ENCODE measurements at regions not wholly inside any gene's neighbourhood (a gene's known extent, or its start where the extent isn't known, plus 50 kb on each side); places are given as distances from the start of the nearest gene placed in this dataset.
"Not testable (repeated sequence)": the region's sequence is repeated elsewhere in the genome, so short reads cannot be mapped to it uniquely, and the experiment has no call there.

GRCh38 chr7:9082203-9082602 lies 648.8 kb downstream of the NXPH1 start:
- no peak for DNase-seq

GRCh38 chr7:9083837-9084236 lies 650.4 kb downstream of the NXPH1 start:
- DNase-seq, result no peak

GRCh38 chr7:9091282-9091681 lies 657.9 kb downstream of the NXPH1 start:
- no peak for DNase-seq

GRCh38 chr7:9097565-9098060 lies 664.2 kb downstream of the NXPH1 start:
- no peak for DNase-seq

- DNase-seq, result no peak
Measured at GRCh38 chr7:9100289-9100688, 666.9 kb downstream of the NXPH1 start.

- no peak for DNase-seq
Measured at GRCh38 chr7:9102846-9103245, 669.4 kb downstream of the NXPH1 start.

- no peak for DNase-seq
Measured at GRCh38 chr7:9106747-9107146, 673.3 kb downstream of the NXPH1 start.

- no peak for DNase-seq
Measured at GRCh38 chr7:9120331-9120730, 686.9 kb downstream of the NXPH1 start.

- no peak for DNase-seq
Measured at GRCh38 chr7:9124320-9124719, 690.9 kb downstream of the NXPH1 start.

GRCh38 chr7:9125246-9125645 lies 691.8 kb downstream of the NXPH1 start:
- no peak for DNase-seq

- DNase-seq, result no peak
Measured at GRCh38 chr7:9127901-9128300, 694.5 kb downstream of the NXPH1 start.

GRCh38 chr7:9148687-9149086 lies 715.3 kb downstream of the NXPH1 start:
- no peak for DNase-seq

GRCh38 chr7:9149499-9150082 lies 716.2 kb downstream of the NXPH1 start:
- no peak for DNase-seq

- DNase-seq, result not testable (repeated sequence)
Measured at GRCh38 chr7:9163691-9164090, 730.3 kb downstream of the NXPH1 start.

- no peak for DNase-seq
Measured at GRCh38 chr7:9175871-9176270, 742.5 kb downstream of the NXPH1 start.

GRCh38 chr7:9181356-9181755 lies 747.9 kb downstream of the NXPH1 start:
- DNase-seq, result no peak

- DNase-seq, result no peak
Measured at GRCh38 chr7:9186730-9187129, 753.3 kb downstream of the NXPH1 start.

GRCh38 chr7:9189703-9190102 lies 756.3 kb downstream of the NXPH1 start:
- DNase-seq, result no peak

- no peak for DNase-seq
Measured at GRCh38 chr7:9192969-9193368, 759.6 kb downstream of the NXPH1 start.

- no peak for DNase-seq
Measured at GRCh38 chr7:9200626-9201025, 767.2 kb downstream of the NXPH1 start.

- DNase-seq, result peak; percentile 16
Measured at GRCh38 chr7:9201928-9202327, 768.5 kb downstream of the NXPH1 start.

GRCh38 chr7:9204571-9204970 lies 771.2 kb downstream of the NXPH1 start:
- no peak for DNase-seq

- no peak for DNase-seq
Measured at GRCh38 chr7:9210114-9210513, 776.7 kb downstream of the NXPH1 start.

- peak; percentile 57 for DNase-seq
Measured at GRCh38 chr7:9217204-9217603, 783.8 kb downstream of the NXPH1 start.

- no peak for DNase-seq
Measured at GRCh38 chr7:9226500-9226899, 793.1 kb downstream of the NXPH1 start.
